ENCODE measurements at regions not wholly inside any gene's neighbourhood (a gene's known extent, or its start where the extent isn't known, plus 50 kb on each side); places are given as distances from the start of the nearest gene placed in this dataset.

DNA sequence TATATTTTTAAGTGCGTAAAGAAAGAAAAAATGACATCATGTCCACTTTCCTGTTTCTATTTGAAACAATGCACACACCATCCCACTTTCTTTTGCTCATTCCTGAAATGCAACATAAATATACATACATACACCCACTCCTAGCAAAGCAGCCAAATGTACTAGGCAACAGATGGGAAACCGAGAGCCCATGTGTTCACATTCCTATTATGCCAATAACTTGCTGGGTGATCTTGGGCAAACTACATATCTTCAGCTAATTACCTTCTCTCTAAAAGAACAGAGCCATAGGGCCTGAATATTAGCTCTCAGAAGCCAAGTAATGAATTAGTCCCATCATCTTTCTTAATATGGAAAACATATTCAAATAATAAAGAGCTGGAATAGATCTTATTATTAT is 610.6 kb upstream of the ATXN8OS start:
- H3K4me1 ChIP-seq (ENCODE audit: insufficient read depth, low read length), result no peaks in the 10 kb centered on the region
- intact Hi-C loops (cut with micrococcal nuclease), result no loop called here
- no peaks in the 10 kb centered on the region for H3K36me3 ChIP-seq (ENCODE audit: low read depth, low read length)
- no peak overlapping the region for H3K4me2 ChIP-seq (ENCODE audit: low read length)
- CTCF ChIA-PET, result no interaction called here
- no TSS peak for BruUV-seq (replicated peaks)
- H4K20me1 ChIP-seq (ENCODE audit: low read length), result no peaks in the 10 kb centered on the region
- H3F3A ChIP-seq (ENCODE audit: low read length, unreplicated experiment), result no peaks in the 10 kb centered on the region
- no peak overlapping the region for H3K4me3 ChIP-seq (ENCODE audit: low read length)
- no peak overlapping the region for H3K27ac ChIP-seq (ENCODE audit: low read length)
- H3K27me3 ChIP-seq (ENCODE audit: low read length), result no peaks in the 10 kb centered on the region
- no peak for TF ChIP-seq EZH2 (IDR thresholded peaks at IDR 0.05; ENCODE audit: low read length, unreplicated experiment)
- TF ChIP-seq, protein P1, sequence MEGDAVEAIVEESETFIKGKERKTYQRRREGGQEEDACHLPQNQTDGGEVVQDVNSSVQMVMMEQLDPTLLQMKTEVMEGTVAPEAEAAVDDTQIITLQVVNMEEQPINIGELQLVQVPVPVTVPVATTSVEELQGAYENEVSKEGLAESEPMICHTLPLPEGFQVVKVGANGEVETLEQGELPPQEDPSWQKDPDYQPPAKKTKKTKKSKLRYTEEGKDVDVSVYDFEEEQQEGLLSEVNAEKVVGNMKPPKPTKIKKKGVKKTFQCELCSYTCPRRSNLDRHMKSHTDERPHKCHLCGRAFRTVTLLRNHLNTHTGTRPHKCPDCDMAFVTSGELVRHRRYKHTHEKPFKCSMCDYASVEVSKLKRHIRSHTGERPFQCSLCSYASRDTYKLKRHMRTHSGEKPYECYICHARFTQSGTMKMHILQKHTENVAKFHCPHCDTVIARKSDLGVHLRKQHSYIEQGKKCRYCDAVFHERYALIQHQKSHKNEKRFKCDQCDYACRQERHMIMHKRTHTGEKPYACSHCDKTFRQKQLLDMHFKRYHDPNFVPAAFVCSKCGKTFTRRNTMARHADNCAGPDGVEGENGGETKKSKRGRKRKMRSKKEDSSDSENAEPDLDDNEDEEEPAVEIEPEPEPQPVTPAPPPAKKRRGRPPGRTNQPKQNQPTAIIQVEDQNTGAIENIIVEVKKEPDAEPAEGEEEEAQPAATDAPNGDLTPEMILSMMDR (conservative IDR thresholded peaks at IDR 0.05; ENCODE audit: low read depth, low read length), result no peak
- no peak for TF ChIP-seq EZH2phosphoT487 (IDR thresholded peaks at IDR 0.05; ENCODE audit: borderline replicate concordance, low read length)
- no peak for DNase-seq
- no peaks in the 10 kb centered on the region for H3K9me2 ChIP-seq (replicated peaks; ENCODE audit: low read length)
- POLR2A ChIA-PET (ENCODE audit: unreplicated experiment), result no interaction called here
- no peak overlapping the region for H2AFZ ChIP-seq (ENCODE audit: low read length)
- no peak overlapping the region for H3K9ac ChIP-seq (ENCODE audit: low read length)
- H3K9me3 ChIP-seq (ENCODE audit: low read length), result no peaks in the 10 kb centered on the region
- ATAC-seq, result no peak
- no peaks in the 10 kb centered on the region for H3K79me2 ChIP-seq (ENCODE audit: low read length)

DNA sequence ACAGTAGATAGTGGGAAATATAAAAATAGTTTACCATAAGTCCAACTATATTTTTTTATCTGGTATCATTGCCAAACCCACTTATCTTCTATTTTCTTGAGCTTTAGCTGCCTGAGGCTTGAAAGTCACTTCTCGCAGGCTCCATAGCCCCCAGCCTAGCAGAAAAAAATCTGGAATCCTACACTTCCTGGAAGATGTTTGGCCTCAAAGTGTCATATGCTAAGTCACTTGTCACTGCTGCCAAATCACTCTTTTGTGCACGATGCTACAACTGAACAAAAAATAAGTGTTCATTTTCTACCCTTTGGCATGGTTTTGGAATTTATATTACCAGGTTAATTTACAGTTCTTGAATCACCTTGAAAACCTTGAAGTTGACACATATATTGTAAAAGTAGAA is 612.5 kb upstream of the ATXN8OS start:
- BruUV-seq (replicated peaks), result no TSS peak
- no peaks in the 10 kb centered on the region for H3K9me3 ChIP-seq (ENCODE audit: low read length)
- no peaks in the 10 kb centered on the region for H3K79me2 ChIP-seq (ENCODE audit: low read length)
- H3K4me2 ChIP-seq (ENCODE audit: low read length), result no peak overlapping the region
- H3K27me3 ChIP-seq (ENCODE audit: low read length), result no peaks in the 10 kb centered on the region
- intact Hi-C loops (cut with micrococcal nuclease), result no loop called here
- no peaks in the 10 kb centered on the region for H3K4me1 ChIP-seq (ENCODE audit: insufficient read depth, low read length)
- ATAC-seq (no peak), DNase-seq (no peak)
- TF ChIP-seq, protein P1 (conservative IDR thresholded peaks at IDR 0.05; ENCODE audit: low read depth, low read length), result no peak
- no peak for TF ChIP-seq EZH2 (IDR thresholded peaks at IDR 0.05; ENCODE audit: low read length, unreplicated experiment)
- TF ChIP-seq EZH2phosphoT487 (IDR thresholded peaks at IDR 0.05; ENCODE audit: borderline replicate concordance, low read length), result no peak
- no peaks in the 10 kb centered on the region for H3F3A ChIP-seq (ENCODE audit: low read length, unreplicated experiment)
- H3K27ac ChIP-seq (ENCODE audit: low read length), result no peak overlapping the region
- H3K9ac ChIP-seq (ENCODE audit: low read length), result no peak overlapping the region
- no peak overlapping the region for H3K4me3 ChIP-seq (ENCODE audit: low read length)
- POLR2A ChIA-PET (ENCODE audit: unreplicated experiment), result no interaction called here
- no peaks in the 10 kb centered on the region for H3K9me2 ChIP-seq (replicated peaks; ENCODE audit: low read length)
- no peak overlapping the region for H2AFZ ChIP-seq (ENCODE audit: low read length)
- CTCF ChIA-PET, result no interaction called here
- H4K20me1 ChIP-seq (ENCODE audit: low read length), result no peaks in the 10 kb centered on the region
- no peaks in the 10 kb centered on the region for H3K36me3 ChIP-seq (ENCODE audit: low read depth, low read length)

DNA sequence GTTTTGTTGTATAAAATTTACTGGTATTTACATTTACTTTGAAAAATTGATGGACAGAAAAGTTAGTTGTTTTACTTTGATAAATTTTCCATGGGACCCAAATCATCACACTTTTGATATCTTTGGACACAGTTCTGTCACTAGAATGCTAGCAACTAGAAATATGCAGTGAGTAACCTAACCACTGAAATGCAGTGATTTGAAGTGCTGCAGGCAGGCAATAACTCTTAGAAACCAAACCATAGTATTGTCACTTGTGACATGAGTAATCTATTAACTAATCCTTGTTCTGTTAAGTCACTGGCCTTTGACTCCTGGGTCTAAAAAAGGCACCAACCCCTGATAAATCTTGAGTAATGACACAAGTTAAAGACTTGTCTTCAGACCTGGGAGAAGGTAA is 620.0 kb upstream of the ATXN8OS start:
- intact Hi-C loops (cut with micrococcal nuclease), result no loop called here
- no peaks in the 10 kb centered on the region for H3K4me1 ChIP-seq (ENCODE audit: insufficient read depth, low read length)
- CTCF ChIA-PET, result no interaction called here
- ATAC-seq, result no peak
- POLR2A ChIA-PET (ENCODE audit: unreplicated experiment), result no interaction called here
- H3K4me2 ChIP-seq (ENCODE audit: low read length), result no peak overlapping the region
- H3K9me3 ChIP-seq (ENCODE audit: low read length), result peaks cover 4% of the 10 kb centered on the region; the same call in 1 of the 2 replicates
- no peaks in the 10 kb centered on the region for H3K9me2 ChIP-seq (replicated peaks; ENCODE audit: low read length)
- no peaks in the 10 kb centered on the region for H3K27me3 ChIP-seq (ENCODE audit: low read length)
- H4K20me1 ChIP-seq (ENCODE audit: low read length), result no peaks in the 10 kb centered on the region
- no peak overlapping the region for H3K27ac ChIP-seq (ENCODE audit: low read length)
- no peaks in the 10 kb centered on the region for H3K36me3 ChIP-seq (ENCODE audit: low read depth, low read length)
- DNase-seq, result no peak
- no peak overlapping the region for H3K4me3 ChIP-seq (ENCODE audit: low read length)
- TF ChIP-seq, protein P1 (conservative IDR thresholded peaks at IDR 0.05; ENCODE audit: low read depth, low read length), result no peak
- TF ChIP-seq EZH2phosphoT487 (IDR thresholded peaks at IDR 0.05; ENCODE audit: borderline replicate concordance, low read length) (no peak), EZH2 (IDR thresholded peaks at IDR 0.05; ENCODE audit: low read length, unreplicated experiment) (no peak)
- no peaks in the 10 kb centered on the region for H3K79me2 ChIP-seq (ENCODE audit: low read length)
- H3F3A ChIP-seq (ENCODE audit: low read length, unreplicated experiment), result no peaks in the 10 kb centered on the region
- no peak overlapping the region for H3K9ac ChIP-seq (ENCODE audit: low read length)
- BruUV-seq (replicated peaks), result no TSS peak
- H2AFZ ChIP-seq (ENCODE audit: low read length), result no peak overlapping the region

Measured in PC-3 (cell line).